ENCODE measurements at regions not wholly inside any gene's neighbourhood (a gene's known extent, or its start where the extent isn't known, plus 50 kb on each side); places are given as distances from the start of the nearest gene placed in this dataset.

GRCh38 chr17:11135819-11136218 is 105.2 kb upstream of the SHISA6 start:
- Histone ChIP-seq H3K4ac (ENCODE audit: low read depth in 1 of 2, low read length in 2 of 2) (no peak overlapping the region), H3K9ac (ENCODE audit: low read length) (no peak overlapping the region)

DNA sequence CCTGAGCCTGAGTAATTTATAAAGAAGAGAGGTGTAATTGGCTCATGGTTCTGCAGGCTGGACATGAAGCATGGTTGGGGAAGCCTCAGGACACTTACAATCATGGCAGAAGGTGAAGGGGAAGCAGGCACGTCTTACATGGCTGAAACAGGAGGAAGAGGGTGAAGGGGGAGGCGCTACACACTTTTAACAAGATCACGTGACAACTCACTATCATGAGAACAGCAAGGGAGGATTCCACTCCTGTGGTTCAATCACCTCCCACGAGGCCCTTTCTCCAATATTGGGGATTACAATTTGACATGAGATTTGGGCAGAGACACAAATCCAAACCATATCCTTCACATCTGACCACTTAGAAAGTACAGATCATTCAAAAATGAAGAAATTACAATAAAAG is 110.6 kb upstream of the SHISA6 start:
- no peak overlapping the region for H2BK15ac ChIP-seq (ENCODE audit: low read depth, poor library complexity, severe bottlenecking)
- H3K9ac ChIP-seq (ENCODE audit: low read length): no peak overlapping the region
- no peak for DNase-seq
- no peak overlapping the region for H2BK12ac ChIP-seq (ENCODE audit: low read length in 2 of 2)
- no peak overlapping the region for H4K8ac ChIP-seq (ENCODE audit: low read length)
- H3K4me2 ChIP-seq (ENCODE audit: low read length, poor library complexity, severe bottlenecking): no peak overlapping the region
- H3K9me3 ChIP-seq (ENCODE audit: control insufficient read depth, low read length): no peaks in the 10 kb centered on the region
- H2BK5ac ChIP-seq (ENCODE audit: low read depth, low read length, poor library complexity, severe bottlenecking): no peak overlapping the region
- H2BK120ac ChIP-seq (ENCODE audit: low read depth, low read length): no peak overlapping the region
- no peak overlapping the region for H3K18ac ChIP-seq (ENCODE audit: low read depth in 1 of 2, low read length in 2 of 2)
- no peak overlapping the region for H4K91ac ChIP-seq (ENCODE audit: low read length)
- H3K14ac ChIP-seq (ENCODE audit: low read length in 2 of 2): no peak overlapping the region
- H2AK5ac ChIP-seq (ENCODE audit: low read length, severe bottlenecking): no peak overlapping the region
- H3K27ac ChIP-seq (ENCODE audit: low read length, poor library complexity, severe bottlenecking): no peak overlapping the region
- no peak overlapping the region for H3K4me3 ChIP-seq (ENCODE audit: insufficient read depth in 1 of 2, low read depth in 1 of 2, low read length in 2 of 2)
- no peaks in the 10 kb centered on the region for H3K4me1 ChIP-seq (ENCODE audit: control insufficient read depth, insufficient read depth, low read depth, low read length)
- WGBS: 36% methylated on average over 1 of the region's 4 CpGs
- H3K79me1 ChIP-seq (replicated peaks; ENCODE audit: low read length, poor library complexity, severe bottlenecking): no peaks in the 10 kb centered on the region
- H3K4ac ChIP-seq (ENCODE audit: low read depth in 1 of 2, low read length in 2 of 2): no peak overlapping the region
- H3K23ac ChIP-seq (ENCODE audit: low read length in 2 of 2): no peak overlapping the region
- no peak overlapping the region for H2AFZ ChIP-seq (ENCODE audit: low read depth, low read length)
- no peaks in the 10 kb centered on the region for H3K36me3 ChIP-seq (ENCODE audit: control insufficient read depth in 1 of 2, insufficient read depth in 2 of 2, low read depth in 1 of 2, low read length in 2 of 2)
- no peaks in the 10 kb centered on the region for H3K27me3 ChIP-seq (ENCODE audit: control insufficient read depth in 1 of 2, insufficient read depth in 1 of 2, low read length in 2 of 2)

More at GRCh38 chr17:11135819-11136218, 105.2 kb upstream of the SHISA6 start:
- no peak for DNase-seq
- Histone ChIP-seq H4K91ac (ENCODE audit: low read length) (no peak overlapping the region), H3K79me1 (replicated peaks; ENCODE audit: low read length, poor library complexity, severe bottlenecking) (no peaks in the 10 kb centered on the region), H3K23ac (ENCODE audit: low read length in 2 of 2) (no peak overlapping the region), H2BK5ac (ENCODE audit: low read depth, low read length, poor library complexity, severe bottlenecking) (no peak overlapping the region), H3K4me3 (ENCODE audit: insufficient read depth in 1 of 2, low read depth in 1 of 2, low read length in 2 of 2) (no peak overlapping the region), H3K9me3 (ENCODE audit: control insufficient read depth, low read length) (no peaks in the 10 kb centered on the region), H3K14ac (ENCODE audit: low read length in 2 of 2) (no peak overlapping the region), H2AFZ (ENCODE audit: low read depth, low read length) (no peak overlapping the region), H2BK12ac (ENCODE audit: low read length in 2 of 2) (no peak overlapping the region), H3K4me1 (ENCODE audit: control insufficient read depth, insufficient read depth, low read depth, low read length) (no peaks in the 10 kb centered on the region), H2BK15ac (ENCODE audit: low read depth, poor library complexity, severe bottlenecking) (no peak overlapping the region), H2BK120ac (ENCODE audit: low read depth, low read length) (no peak overlapping the region), H3K36me3 (ENCODE audit: control insufficient read depth in 1 of 2, insufficient read depth in 2 of 2, low read depth in 1 of 2, low read length in 2 of 2) (no peaks in the 10 kb centered on the region), H3K27ac (ENCODE audit: low read length, poor library complexity, severe bottlenecking) (no peak overlapping the region), H3K18ac (ENCODE audit: low read depth in 1 of 2, low read length in 2 of 2) (no peak overlapping the region), H3K27me3 (ENCODE audit: control insufficient read depth in 1 of 2, insufficient read depth in 1 of 2, low read length in 2 of 2) (no peaks in the 10 kb centered on the region), H2AK5ac (ENCODE audit: low read length, severe bottlenecking) (no peak overlapping the region), H4K8ac (ENCODE audit: low read length) (no peak overlapping the region), H3K4me2 (ENCODE audit: low read length, poor library complexity, severe bottlenecking) (no peak overlapping the region)
- WGBS: no CpG with 5 or more reads among the region's 1 CpG

DNA sequence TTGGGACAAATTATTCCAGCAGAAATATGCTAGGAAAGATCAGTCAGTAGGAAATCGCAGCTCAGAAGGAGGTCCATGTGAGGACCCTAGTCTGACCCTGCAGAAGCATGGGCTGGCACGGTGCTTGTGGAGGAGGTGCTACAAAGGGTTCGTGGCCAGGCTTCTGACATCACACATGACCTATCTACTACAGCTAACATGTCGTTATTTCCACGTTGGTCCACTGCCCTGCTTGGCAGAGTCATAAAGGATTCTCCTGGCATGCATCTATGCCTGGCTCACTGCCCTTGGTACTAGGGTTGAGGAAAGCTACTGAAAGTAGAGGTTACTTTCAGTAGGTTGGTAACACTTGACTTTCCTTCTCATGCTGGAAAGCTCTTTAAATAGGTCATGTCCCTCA is 118.1 kb upstream of the SHISA6 start:
- H2BK12ac ChIP-seq (ENCODE audit: low read length in 2 of 2): no peak overlapping the region
- H3K4me1 ChIP-seq (ENCODE audit: control insufficient read depth, insufficient read depth, low read depth, low read length): no peaks in the 10 kb centered on the region
- H3K4me2 ChIP-seq (ENCODE audit: low read length, poor library complexity, severe bottlenecking): no peak overlapping the region
- H2BK15ac ChIP-seq (ENCODE audit: low read depth, poor library complexity, severe bottlenecking): no peak overlapping the region
- H2AK5ac ChIP-seq (ENCODE audit: low read length, severe bottlenecking): no peak overlapping the region
- no peak overlapping the region for H3K4ac ChIP-seq (ENCODE audit: low read depth in 1 of 2, low read length in 2 of 2)
- H2BK120ac ChIP-seq (ENCODE audit: low read depth, low read length): no peak overlapping the region
- H4K8ac ChIP-seq (ENCODE audit: low read length): no peak overlapping the region
- H3K18ac ChIP-seq (ENCODE audit: low read depth in 1 of 2, low read length in 2 of 2): no peak overlapping the region
- H4K91ac ChIP-seq (ENCODE audit: low read length): no peak overlapping the region
- no peak overlapping the region for H2BK5ac ChIP-seq (ENCODE audit: low read depth, low read length, poor library complexity, severe bottlenecking)
- H2AFZ ChIP-seq (ENCODE audit: low read depth, low read length): no peak overlapping the region
- H3K23ac ChIP-seq (ENCODE audit: low read length in 2 of 2): no peak overlapping the region
- H3K9me3 ChIP-seq (ENCODE audit: control insufficient read depth, low read length): no peaks in the 10 kb centered on the region
- H3K27me3 ChIP-seq (ENCODE audit: control insufficient read depth in 1 of 2, insufficient read depth in 1 of 2, low read length in 2 of 2): peaks cover 0 to 6% of the 10 kb centered on the region in 2 experiments
- no peaks in the 10 kb centered on the region for H3K36me3 ChIP-seq (ENCODE audit: control insufficient read depth in 1 of 2, insufficient read depth in 2 of 2, low read depth in 1 of 2, low read length in 2 of 2)
- DNase-seq: no peak
- H3K9ac ChIP-seq (ENCODE audit: low read length): no peak overlapping the region
- H3K14ac ChIP-seq (ENCODE audit: low read length in 2 of 2): no peak overlapping the region
- no peak overlapping the region for H3K4me3 ChIP-seq (ENCODE audit: insufficient read depth in 1 of 2, low read depth in 1 of 2, low read length in 2 of 2)
- H3K27ac ChIP-seq (ENCODE audit: low read length, poor library complexity, severe bottlenecking): no peak overlapping the region
- no peaks in the 10 kb centered on the region for H3K79me1 ChIP-seq (replicated peaks; ENCODE audit: low read length, poor library complexity, severe bottlenecking)
- WGBS: 73% methylated on average over 4 of the region's 5 CpGs

- Histone ChIP-seq H3K4me2 (ENCODE audit: low read length, poor library complexity, severe bottlenecking) (no peak overlapping the region), H3K79me1 (replicated peaks; ENCODE audit: low read length, poor library complexity, severe bottlenecking) (no peaks in the 10 kb centered on the region), H2BK15ac (ENCODE audit: low read depth, poor library complexity, severe bottlenecking) (no peak overlapping the region), H2AFZ (ENCODE audit: low read depth, low read length) (no peak overlapping the region), H3K4me1 (ENCODE audit: control insufficient read depth, insufficient read depth, low read depth, low read length) (no peaks in the 10 kb centered on the region), H2BK5ac (ENCODE audit: low read depth, low read length, poor library complexity, severe bottlenecking) (no peak overlapping the region), H4K91ac (ENCODE audit: low read length) (no peak overlapping the region), H2BK120ac (ENCODE audit: low read depth, low read length) (no peak overlapping the region), H3K23ac (ENCODE audit: low read length in 2 of 2) (no peak overlapping the region), H3K9ac (ENCODE audit: low read length) (no peak overlapping the region), H3K18ac (ENCODE audit: low read depth in 1 of 2, low read length in 2 of 2) (no peak overlapping the region), H3K14ac (ENCODE audit: low read length in 2 of 2) (no peak overlapping the region), H3K9me3 (ENCODE audit: control insufficient read depth, low read length) (no peaks in the 10 kb centered on the region), H3K4ac (ENCODE audit: low read depth in 1 of 2, low read length in 2 of 2) (no peak overlapping the region), H3K27me3 (ENCODE audit: control insufficient read depth in 1 of 2, insufficient read depth in 1 of 2, low read length in 2 of 2) (peaks cover 0 to 6% of the 10 kb centered on the region in 2 experiments), H3K36me3 (ENCODE audit: control insufficient read depth in 1 of 2, insufficient read depth in 2 of 2, low read depth in 1 of 2, low read length in 2 of 2) (no peaks in the 10 kb centered on the region), H4K8ac (ENCODE audit: low read length) (no peak overlapping the region), H2BK12ac (ENCODE audit: low read length in 2 of 2) (no peak overlapping the region), H2AK5ac (ENCODE audit: low read length, severe bottlenecking) (no peak overlapping the region), H3K4me3 (ENCODE audit: insufficient read depth in 1 of 2, low read depth in 1 of 2, low read length in 2 of 2) (no peak overlapping the region), H3K27ac (ENCODE audit: low read length, poor library complexity, severe bottlenecking) (no peak overlapping the region)
- 73% methylated on average over 8 of the region's 10 CpGs for WGBS
- DNase-seq: no peak
Measured at GRCh38 chr17:11121341-11121985, 119.5 kb upstream of the SHISA6 start.
